HG03064 (cell line): ENCODE measurements at regions not wholly inside any gene's neighbourhood (a gene's known extent, or its start where the extent isn't known, plus 50 kb on each side); places are given as distances from the start of the nearest gene placed in this dataset.
"Not testable (repeated sequence)": the region's sequence is repeated elsewhere in the genome, so short reads cannot be mapped to it uniquely, and the experiment has no call there.

Experiments used
- ATAC-seq: cut with Tn5 transposase; IDR thresholded peaks from one replicate; pipeline ENCODE4 v1.9.1; 2021; ENCODE audit warnings: low read depth; ENCODE audit not compliant: unreplicated experiment

DNA sequence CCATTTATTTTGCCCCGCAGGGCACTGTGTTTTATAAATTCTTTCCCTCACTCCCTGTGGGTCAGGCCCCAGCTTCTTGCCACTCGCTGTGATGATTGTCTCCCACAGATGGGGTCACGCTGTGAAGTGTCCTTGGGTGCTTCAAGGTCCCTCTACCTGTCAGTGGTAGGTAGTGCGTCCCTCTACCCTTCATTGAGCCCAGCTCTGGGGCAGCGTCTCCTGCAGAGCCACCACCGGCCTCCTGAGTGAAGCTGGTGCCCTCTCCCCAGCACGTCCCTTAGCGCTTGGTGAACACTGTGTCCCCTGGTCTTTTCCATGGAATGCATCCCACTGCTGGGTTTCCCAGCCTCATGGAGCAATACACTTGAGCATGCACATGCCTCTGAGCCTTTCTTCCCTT lies 108.2 kb downstream of the NRN1 start:
- ATAC-seq = no peak

DNA sequence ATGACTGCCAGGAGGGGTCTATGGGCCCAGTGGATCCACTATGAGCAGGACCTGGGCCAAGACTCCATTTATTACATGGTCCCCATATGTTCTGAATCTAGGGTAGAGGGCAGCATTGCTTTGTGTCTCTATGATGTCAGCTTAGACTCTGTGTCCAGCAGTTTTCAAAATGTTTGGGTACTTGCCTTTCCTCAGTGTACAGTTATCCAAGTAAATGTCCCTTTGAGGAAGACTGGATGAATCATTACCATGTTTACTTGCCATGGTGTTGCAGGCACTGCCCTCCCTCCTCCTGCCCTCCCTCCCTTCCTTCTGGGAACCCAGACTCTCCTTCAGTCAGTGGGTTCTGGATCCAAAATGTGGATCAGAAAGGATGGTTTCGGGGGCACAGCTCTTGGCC lies 108.6 kb downstream of the NRN1 start:
- ATAC-seq = no peak

DNA sequence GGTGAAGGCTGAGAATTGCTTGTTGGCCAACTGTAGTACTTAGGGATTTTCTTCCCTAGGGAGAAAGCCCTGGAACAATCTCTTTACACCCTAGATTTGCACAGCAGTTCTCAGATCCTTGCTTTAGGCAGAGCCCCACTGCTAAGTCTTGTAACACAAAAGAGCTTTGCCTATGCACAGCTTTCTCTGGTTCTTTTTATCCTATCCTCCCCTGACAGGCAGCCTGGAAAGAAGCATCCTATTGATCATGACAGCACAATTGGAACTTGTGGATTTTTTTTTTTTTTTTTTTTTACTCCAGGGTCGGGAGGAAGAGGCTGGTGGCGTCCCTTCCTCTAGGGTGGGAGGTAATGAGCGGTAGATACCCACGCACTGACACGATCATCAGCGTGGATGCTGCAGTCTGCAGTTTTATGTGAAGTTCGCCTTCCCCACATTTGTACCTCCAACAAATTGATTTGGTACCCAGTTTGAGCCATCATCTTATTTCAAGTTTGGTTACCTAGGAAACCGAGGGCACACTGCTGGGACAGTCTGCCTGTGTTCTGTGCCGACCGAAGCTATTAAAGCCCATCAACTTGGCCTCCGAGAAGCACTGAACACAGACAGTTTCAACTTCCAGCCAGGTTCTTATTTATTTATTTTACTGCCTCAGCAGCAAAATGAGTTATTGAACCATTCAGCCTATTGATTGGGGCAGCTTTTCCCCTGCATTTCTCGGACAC lies 110.1 kb downstream of the NRN1 start:
- no peak for ATAC-seq

DNA sequence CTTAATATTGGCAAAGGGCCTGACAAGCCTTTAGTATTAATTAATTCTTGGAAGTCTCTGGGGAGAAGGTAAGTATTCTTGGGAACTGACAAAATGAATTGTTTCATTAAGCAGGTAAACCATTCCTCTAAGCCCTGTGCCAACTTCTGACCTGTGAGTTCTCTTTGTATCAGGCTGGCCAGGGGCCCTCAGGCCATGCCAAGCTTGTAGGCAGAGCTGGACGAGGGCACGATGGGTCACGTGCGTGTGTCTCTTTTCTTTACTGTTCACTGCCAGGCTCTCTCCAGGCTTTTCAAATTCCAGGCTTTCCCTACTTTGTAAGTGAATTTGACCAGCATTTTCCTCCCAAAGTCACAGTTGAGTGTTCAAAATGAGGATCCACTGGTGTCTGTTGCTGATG lies 112.4 kb downstream of the NRN1 start:
- no peak for ATAC-seq

DNA sequence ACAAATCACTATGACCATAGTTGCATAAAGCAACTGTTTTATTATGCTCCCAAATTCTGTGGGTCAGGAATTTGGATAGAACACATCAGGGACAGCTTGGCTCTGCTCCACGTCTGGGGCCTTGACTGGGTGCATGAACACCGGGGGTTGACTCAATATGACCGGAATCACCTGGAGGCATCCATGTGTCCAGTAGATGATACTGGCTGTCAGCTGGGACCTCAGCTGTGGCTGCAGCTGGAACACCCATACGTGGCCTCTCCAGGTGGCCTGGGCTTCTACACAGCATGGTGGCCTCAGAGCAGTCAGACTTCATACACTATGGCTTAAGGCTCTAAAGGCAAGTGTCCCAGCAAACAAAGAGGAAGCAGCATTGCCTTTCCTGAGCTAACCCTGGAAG lies 113.4 kb downstream of the NRN1 start:
- no peak for ATAC-seq

DNA sequence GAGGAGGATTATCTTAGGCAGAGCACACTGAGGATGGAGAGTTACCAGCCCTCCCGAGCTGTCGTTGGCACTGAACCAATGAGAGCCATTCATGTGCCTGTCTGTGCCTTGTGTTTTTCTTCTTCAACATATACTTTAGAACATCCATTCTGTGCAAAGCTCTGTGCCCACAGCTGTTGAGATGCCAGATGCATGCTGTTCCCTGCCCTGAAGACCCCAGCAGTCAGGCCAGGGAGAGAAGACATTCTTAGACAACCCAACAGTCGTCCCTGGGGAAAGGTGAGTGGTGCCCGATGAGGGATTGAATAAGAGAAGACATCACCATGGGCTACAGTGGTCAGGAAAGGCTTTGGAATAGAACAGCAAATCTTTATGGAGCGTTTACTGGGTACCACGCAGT lies 114.1 kb downstream of the NRN1 start:
- ATAC-seq = no peak

DNA sequence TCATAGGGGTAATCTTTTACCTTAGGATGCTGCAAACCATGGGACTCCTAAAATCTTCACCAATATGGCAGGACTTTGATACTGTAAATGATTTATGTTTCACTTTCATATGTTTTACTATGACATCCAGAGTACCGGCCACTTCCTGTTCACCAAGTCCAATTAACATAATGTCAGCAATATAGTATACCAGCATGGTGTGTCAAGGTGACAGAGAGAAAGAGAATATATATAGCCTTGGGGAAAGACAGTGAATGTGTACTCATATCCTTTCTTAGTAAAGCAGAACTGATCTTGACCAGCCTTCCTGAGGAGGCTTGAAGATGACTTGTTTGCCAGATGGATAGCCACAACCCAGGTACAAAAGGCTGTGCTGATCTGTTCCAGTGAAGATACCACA lies 127.9 kb downstream of the NRN1 start:
- ATAC-seq = no peak

DNA sequence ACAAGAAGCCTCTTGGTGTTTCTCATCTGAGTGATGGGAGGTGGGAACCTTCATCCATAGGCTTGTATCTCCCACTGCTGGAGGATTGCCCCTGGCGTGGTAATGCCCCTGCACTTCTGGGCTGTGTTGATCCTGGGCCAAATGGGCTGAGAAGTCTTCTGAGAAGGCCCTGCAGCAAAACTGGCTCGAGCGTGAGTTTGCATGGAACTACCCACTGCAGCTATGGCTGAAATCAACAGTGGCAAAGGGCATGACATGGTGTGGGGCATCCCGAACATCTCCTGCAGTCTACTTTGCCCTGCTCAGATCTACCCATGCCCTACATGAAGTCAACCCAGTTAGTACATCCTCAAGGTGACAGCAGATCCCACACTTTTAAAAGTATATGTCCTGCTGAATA lies 130.6 kb downstream of the NRN1 start:
- ATAC-seq = no peak

DNA sequence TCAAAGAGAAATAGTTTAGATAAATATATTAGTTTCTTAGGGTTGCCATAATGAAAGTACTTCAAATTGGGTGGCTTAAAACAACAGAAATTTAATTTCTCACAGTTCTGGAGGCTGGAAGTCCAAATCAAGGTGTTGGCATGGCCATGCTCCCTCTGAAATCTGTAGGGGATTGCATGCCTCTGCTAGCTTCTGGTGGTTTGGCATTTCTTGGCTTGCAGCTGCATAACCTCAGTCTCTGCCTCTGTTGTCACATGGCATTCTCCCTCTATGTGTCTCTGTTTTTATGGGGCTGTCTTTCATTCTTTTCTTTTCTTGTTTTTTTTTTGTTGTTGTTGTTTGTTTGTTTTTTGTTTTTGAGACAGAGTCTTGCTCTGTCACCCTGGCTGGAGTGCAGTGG lies 132.7 kb downstream of the NRN1 start:
- ATAC-seq = not testable (repeated sequence)

DNA sequence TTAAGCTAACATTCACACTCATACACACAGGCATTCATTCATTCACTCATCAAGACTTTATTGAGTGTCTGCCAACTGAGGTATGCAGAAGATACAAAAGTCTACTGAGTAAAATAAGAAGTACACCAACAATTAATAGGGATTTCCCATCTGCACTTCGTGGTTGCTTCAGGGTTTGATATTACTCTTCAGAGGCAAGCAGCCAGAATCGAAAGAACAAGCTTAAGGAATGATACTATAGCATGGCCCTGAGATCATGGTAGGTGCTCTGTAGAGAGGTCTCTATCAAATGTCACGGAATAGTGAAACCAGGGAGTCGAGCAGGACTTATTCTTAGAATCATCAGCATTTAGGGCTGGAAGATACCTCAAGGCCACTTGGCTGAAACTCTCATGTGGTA lies 135.4 kb downstream of the NRN1 start:
- no peak for ATAC-seq

DNA sequence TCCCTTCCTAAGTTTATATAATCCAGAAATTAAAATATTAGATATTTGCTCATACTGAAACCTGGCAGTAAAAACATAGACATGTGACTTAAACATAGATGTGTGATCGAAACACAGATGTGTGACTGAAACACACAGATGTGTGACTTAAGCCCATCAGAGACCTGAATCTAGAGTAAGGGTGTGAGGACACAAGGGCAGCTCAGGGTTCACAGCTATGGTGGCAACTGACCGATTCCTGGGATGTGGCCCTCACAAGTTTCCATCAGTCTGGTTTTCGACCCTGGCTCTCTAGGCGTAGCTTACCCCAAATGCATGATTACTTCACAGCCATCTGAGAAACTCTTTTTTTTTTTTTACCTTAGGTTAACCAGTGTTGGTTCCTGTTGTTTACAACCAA lies 137.0 kb downstream of the NRN1 start:
- ATAC-seq = no peak

DNA sequence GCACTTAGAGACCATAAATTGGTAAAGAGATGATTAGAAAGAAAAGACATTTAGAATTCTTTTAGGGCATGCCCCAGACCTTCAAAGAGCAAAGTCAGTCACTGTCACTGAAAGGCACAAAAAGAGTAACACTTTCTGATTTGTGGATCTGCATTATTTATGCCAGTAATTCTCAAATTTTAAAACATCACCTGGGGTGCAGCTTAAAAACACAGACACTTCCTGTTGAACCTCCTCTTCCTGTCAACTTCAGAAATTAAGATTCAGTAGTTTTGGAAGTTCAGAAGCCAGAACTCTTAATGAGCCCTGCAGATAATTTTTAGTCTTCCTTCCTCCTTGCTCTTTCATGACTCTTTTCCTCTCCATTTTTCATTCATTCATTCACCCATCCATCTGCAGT lies 137.5 kb downstream of the NRN1 start:
- ATAC-seq = no peak

DNA sequence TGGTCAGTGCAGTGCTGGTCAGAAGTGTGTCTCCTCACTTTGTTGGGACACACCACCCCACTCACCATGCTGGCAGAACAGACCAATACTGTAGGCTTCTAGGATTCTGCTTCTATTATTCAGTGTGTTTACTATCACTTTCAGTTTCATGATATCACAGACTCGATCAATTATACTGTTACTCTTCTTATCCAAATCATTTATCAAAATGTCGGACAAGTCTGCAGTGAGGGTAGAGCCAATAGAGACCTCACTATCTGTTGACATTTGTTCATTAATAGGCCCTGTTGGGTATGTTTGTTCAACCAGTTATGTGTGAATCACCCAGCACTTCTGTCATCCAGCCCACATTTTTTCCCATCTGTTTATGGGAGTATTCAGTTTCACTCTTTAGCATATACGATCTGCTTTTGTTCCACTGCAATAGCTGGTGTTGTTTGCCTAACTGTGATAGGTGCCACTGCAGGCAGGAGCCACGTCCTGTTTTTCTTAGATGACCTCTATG lies 140.1 kb downstream of the NRN1 start:
- no peak for ATAC-seq

DNA sequence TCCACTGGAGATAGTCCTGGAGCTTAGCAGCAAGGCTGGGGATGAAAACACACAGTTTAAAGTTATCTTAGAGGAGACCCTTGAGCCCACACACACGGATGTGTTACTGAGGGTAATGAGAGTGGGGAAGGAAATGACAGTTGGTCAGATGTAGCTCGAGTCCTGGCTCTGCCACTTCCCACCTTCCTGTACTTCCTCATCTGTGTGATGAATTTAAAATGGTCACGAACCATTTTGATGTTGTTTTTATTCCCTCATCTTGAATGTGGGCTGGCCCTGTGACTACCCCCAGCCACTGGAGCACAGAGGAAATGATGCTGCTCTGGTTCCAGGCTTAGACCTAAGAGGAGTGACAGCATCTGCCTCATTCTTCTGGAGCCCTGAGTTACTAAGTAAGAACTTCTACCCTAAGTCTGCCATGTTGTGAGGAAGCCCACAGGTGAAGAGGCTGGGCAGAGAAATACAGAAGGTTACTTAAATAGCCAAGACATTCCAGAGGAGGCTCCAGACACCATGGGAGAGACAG lies 141.2 kb downstream of the NRN1 start:
- no peak for ATAC-seq

DNA sequence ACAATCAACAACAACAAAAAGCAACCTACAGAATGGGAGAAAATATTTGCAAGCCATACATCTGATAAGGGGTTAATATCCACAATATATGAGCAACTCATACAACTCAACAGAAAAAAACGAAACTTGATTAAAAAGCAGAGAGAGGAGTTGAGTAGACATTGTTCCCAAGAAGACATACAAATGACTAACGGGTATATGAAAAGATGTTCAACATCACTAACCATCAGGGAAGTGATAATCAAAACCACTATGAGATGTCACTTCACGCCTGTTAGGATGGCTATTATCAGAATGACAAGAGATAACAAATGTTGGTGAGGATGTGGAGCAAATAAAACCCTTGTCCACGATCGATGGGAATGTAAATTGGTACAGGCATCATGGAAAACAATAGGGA lies 145.9 kb downstream of the NRN1 start:
- no peak for ATAC-seq

DNA sequence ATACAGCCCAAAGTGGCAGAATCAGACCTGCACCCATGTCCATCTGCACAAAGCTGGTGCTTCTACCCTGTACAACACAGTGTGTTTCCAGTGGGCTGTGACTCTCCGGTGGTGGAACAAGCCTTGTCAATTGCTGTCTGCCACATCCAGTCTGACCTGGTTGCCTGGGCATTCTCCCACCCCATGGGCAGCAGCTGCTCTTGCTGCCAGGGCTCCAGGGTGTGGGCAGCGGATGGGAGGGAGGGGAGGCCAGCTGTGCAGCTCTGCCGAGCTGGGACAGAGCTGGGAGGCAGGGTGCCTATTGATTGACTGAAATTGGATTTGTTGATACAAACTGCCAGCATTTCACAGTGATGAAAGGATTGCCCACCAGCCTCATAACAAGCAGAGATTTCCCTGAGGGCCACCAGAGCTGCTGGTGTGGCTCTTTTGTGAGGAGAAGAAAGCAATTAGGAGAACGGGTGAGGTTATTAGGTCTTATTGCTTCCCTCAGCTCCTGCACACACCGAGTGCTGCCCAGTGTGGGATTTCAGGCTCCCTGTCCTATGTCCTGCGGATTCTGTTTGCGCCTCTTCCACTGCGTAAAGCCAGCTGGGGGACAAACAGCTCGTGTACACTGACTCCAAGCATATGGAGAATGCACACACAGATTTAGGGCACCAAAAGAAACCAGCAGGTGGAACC lies 150.8 kb downstream of the NRN1 start:
- no peak for ATAC-seq

DNA sequence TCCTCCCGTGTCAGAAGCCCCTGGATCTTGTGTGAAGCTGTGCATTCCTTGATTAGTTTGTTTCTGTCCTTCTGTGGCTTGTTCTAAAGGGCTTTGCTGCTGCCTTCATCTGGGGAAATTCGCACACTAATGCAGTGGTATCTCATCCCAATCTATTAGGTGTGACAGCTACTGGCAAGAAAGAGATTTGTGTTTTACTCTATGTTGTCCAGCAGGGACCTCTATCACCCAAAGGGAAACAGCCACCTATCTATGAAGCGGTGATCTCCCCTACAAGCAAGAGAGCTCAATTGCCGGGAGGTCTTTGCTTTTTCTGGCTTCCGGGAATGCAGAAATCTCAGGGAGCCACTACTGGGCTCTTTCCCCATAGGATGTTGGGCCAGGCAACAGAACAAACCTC lies 151.8 kb downstream of the NRN1 start:
- no peak for ATAC-seq

DNA sequence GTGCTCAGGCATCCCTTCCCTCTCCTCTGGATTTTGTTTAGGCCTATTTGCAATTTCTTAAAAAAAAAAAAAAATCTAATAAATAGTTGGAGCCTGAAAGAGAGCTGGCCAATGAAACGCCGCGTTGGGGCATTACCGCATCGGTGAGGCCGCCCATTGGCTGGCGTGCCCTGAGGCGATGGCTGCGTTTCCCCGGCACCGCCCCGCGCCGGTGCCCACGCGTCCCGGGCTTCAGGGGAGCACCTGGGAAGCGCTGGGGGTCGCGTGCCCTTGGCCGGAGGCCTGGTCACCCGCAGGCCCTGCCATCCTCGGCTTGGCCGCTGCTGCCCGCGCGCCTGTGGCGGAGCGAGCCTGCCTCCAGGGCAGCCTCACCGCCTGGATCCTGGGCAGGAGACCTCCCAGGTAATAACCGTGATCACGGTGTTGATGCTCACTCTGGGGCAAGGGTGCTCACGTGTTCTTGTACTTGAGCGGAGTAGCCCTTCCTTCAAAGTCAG lies 155.4 kb downstream of the NRN1 start:
- no peak for ATAC-seq

DNA sequence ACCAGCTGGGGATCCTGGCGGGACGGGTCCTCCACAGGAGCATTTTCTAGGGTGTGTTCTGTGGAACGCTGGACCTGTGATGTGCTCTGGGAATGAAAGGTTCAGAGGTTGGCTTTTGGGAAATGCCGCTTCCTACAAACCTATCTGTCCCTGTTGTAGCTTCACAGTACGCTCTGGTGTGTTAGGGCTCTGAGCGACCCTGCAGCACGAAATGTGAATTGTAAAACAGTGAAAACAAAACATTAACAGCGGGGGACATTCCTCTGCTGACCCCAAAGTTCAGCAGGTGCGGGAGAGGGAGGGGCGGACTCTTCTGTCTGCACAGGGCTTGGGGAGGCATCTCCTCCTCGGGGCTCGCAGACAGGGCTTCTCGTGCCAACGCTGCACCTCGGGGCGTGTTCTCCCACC lies 155.9 kb downstream of the NRN1 start:
- no peak for ATAC-seq

DNA sequence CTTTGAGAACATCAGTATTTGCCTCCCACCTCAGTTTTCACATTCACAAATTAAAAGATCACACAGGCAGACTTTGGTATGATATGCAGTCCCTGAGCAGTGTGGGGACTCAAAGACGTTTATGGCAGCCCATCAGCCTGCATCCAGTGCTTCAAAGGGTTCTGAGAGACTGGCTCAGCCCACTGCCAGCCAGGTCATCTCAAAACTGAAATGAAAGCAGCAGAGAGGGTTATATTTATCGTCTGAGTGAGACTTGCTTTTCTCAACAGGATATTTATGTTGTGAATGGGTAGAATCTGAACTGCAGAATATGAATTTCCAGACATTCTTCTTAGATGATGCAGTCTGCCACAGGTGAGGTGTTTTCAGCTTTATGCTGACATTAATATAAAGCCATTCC lies 159.8 kb downstream of the NRN1 start:
- no peak for ATAC-seq

DNA sequence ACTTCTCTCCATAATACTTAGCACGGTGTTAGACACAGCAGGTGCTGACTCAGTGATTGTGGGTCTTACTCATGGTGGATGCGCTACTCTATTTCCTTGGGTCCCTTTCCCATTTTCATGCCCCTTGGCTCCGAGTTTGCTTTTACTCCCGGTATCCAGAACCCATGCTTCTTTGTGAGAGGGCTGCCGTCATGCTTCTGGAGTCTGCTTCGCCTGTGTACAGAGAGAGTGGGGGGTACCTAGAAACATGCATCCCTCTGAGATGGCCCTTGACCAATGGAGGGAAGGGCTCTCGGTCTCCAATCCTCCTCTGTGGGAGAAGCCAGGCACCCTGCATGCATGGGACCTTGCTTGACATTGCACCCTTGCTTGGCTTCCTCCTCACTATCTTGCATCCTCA lies 160.4 kb downstream of the NRN1 start:
- no peak for ATAC-seq

DNA sequence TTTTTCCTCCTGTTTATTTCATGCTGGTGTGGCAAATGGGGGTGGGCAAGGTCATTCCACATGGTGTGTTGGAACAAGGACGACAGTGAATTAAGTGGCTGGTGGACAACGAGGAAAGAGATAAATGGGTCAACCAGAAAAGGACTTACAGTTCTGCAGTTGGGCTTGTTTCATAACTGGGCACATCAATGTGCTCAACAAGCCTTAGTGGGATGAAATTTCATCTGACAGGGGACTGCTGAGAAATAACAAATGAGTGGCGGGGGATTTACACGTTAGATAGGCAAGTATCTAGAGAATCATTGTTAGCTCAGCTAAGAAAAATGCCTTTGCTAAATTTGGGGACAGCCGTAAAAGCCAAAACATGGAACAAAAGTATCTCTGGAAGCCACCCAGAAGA lies 163.6 kb downstream of the NRN1 start:
- ATAC-seq = no peak
